HEK293T (cell line): ENCODE measurements at regions not wholly inside any gene's neighbourhood (a gene's known extent, or its start where the extent isn't known, plus 50 kb on each side); places are given as distances from the start of the nearest gene placed in this dataset.

Experiments
- CTCF ChIA-PET: fragments of 350-600 bp; formaldehyde crosslinking; extraction: SDS; loops from one replicate; lab custom pipeline; 2021; ENCODE audit warnings: antibody characterized with exemption, inconsistent platforms; lab: Yijun Ruan, JAX
- POLR2A ChIA-PET: fragments of 350-600 bp; formaldehyde crosslinking; extraction: SDS; loops from one replicate; lab custom pipeline; 2020; ENCODE audit warnings: antibody characterized with exemption, inconsistent platforms; lab: Yijun Ruan, JAX
- DNase-seq: peaks from one replicate; pipeline ENCODE4 v3.0.0; 2012; ENCODE audit warnings: mixed read lengths; ENCODE audit errors: extremely low spot score
- ARNT ChIP-seq: fragments of 450-650 bp; IDR thresholded peaks from 2 replicates; pipeline ENCODE4 v1.6.1; 2017; ENCODE audit warnings: mild to moderate bottlenecking
- BHLHE40 ChIP-seq: fragments of 450-650 bp; IDR thresholded peaks from 2 replicates; pipeline ENCODE4 v1.6.1; 2016; ENCODE audit warnings: mild to moderate bottlenecking, moderate library complexity, borderline replicate concordance
- CTBP1 ChIP-seq: fragments of 450-650 bp; IDR thresholded peaks from 2 replicates; pipeline ENCODE4 v1.6.1; 2016; ENCODE audit warnings: borderline replicate concordance
- ELF4 ChIP-seq: fragments of 450-650 bp; IDR thresholded peaks from 2 replicates; pipeline ENCODE4 v1.6.1; 2017; ENCODE audit warnings: antibody characterized with exemption
- FOXA1 ChIP-seq: fragments of 450-650 bp; IDR thresholded peaks from 2 replicates; pipeline ENCODE4 v1.6.1; 2016; ENCODE audit warnings: mild to moderate bottlenecking
- FOXK2 ChIP-seq: fragments of 450-650 bp; IDR thresholded peaks from 2 replicates; pipeline ENCODE4 v1.6.1; 2016; ENCODE audit warnings: mild to moderate bottlenecking
- FOXM1 ChIP-seq: fragments of 450-650 bp; IDR thresholded peaks from 2 replicates; pipeline ENCODE4 v1.6.1; 2017; ENCODE audit warnings: mild to moderate bottlenecking, borderline replicate concordance
- HDGF ChIP-seq: fragments of 450-650 bp; IDR thresholded peaks from 2 replicates; pipeline ENCODE4 v1.6.1; 2017; ENCODE audit warnings: antibody characterized with exemption, borderline replicate concordance
- L3MBTL2 ChIP-seq: fragments of 450-650 bp; conservative IDR thresholded peaks from 2 replicates; pipeline ENCODE4 v1.6.1; 2016; ENCODE audit warnings: mild to moderate bottlenecking
- LEF1 ChIP-seq: fragments of 450-650 bp; IDR thresholded peaks from 2 replicates; pipeline ENCODE4 v1.6.1; 2017; ENCODE audit warnings: mild to moderate bottlenecking, borderline replicate concordance
- NFRKB ChIP-seq: fragments of 450-650 bp; IDR thresholded peaks from 2 replicates; pipeline ENCODE4 v1.6.1; 2016; ENCODE audit warnings: mild to moderate bottlenecking, moderate library complexity
- PKNOX1 ChIP-seq: fragments of 450-650 bp; IDR thresholded peaks from 2 replicates; pipeline ENCODE4 v1.6.1; 2016
- SP1 ChIP-seq: fragments of 450-650 bp; IDR thresholded peaks from 2 replicates; pipeline ENCODE4 v1.6.1; 2017
- SUZ12 ChIP-seq: fragments of 450-650 bp; IDR thresholded peaks from 2 replicates; pipeline ENCODE4 v1.6.1; 2016; ENCODE audit warnings: mild to moderate bottlenecking
- TARDBP ChIP-seq: fragments of 450-650 bp; IDR thresholded peaks from 2 replicates; pipeline ENCODE4 v1.6.1; 2016
- ZNF384 ChIP-seq: fragments of 450-650 bp; IDR thresholded peaks from 2 replicates; pipeline ENCODE4 v1.6.1; 2016

- ChIA-PET CTCF (no interaction called here), POLR2A (no interaction called here)
- TF ChIP-seq FOXK2 (no peak), PKNOX1 (no peak), SUZ12 (no peak), NFRKB (no peak), BHLHE40 (no peak), ARNT (no peak), FOXM1 (no peak)
- no peak for DNase-seq
Measured at GRCh38 chr15:100787567-100788417, 91.8 kb upstream of the ALDH1A3 start.

DNA sequence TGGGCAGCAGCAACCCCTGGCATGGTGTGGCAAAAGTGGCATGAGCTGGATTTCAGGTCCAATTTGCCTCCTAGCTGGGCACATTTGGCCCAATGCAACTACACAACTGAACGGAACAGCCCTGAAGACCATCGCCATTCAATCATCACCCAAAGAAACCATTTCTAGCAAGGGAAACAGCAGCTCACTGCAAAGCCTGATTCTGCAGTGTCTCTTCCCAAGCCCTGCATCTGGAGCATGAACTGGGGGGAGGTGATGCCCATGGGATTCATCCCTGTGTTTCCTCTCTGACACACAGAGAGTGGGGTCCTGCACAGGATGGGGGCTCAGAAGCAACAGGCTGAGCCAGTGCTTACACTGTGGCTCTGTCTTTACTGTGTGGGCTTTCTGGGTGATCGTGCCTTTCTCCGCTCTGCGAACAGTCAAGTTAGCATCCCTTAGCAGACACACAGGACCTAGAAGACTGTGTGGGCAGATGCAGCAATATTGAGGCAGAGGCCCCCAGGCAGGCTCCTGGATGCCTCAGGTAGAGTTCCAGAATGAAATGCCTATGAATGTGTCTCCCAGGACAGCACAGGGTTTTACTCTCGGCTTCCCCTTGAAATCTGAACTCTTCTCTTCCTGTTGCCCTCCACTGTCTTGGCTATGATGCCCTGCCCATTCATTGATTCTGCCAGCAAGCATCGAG is 91.1 kb upstream of the ALDH1A3 start:
- ChIA-PET POLR2A (no interaction called here), CTCF (no interaction called here)
- TF ChIP-seq HDGF, result no peak
- no peak for TF ChIP-seq ARNT
- TF ChIP-seq TARDBP, result no peak
- DNase-seq, result no peak

DNA sequence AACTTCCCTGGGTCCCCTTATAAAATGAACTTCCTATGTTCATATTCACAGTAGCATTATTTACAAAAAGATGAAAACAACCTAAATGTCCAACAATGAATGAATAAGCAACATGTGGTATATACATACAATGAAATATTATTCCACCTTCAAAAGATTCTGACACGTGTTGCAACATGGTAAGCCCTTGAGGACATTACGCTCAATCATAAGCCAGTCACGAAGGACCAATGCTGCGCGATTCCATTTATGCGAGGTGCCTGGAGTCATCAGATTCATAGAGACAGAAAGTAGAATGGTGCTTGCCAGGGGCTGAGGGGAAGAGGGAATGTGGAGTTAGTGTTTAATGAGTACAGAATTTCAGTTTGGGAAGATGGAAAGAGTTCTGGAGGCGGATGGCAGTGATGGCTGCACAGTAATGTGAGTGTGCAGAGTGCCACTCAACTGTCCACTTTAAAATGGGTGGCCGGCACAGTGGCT is 88.8 kb upstream of the ALDH1A3 start:
- TF ChIP-seq CTBP1 (no peak), ZNF384 (no peak), TARDBP (no peak), SUZ12 (no peak), SP1 (no peak), BHLHE40 (no peak), ELF4 (no peak), HDGF (no peak), ARNT (no peak), FOXK2 (no peak), FOXA1 (no peak), NFRKB (no peak), L3MBTL2 (no peak), FOXM1 (no peak), LEF1 (no peak), PKNOX1 (no peak)

DNA sequence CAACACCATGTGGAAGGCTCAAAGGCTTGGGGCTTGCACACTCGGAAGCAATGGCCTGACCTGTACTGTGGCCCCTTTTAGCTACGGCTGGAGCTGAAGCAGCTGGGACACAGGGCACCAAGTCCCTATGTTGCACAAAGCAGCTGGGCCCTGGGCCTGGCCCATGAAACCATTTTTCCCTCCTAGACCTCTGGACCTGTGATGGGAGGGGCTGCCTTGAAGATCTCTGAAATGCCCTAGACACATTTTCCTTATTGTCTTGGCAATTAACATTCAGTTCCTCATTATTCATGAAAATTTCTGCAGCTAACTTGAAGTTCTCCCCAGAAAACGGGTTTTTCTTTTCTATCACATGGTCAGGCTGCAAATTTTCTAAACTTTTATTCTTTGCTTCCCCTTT is 85.6 kb upstream of the ALDH1A3 start:
- TF ChIP-seq SP1, result no peak
- TF ChIP-seq TARDBP, result no peak
- TF ChIP-seq ARNT, result no peak
- no peak for TF ChIP-seq BHLHE40
- no peak for TF ChIP-seq PKNOX1
- no peak for TF ChIP-seq ELF4
- no peak for TF ChIP-seq FOXA1
- no peak for TF ChIP-seq L3MBTL2
- TF ChIP-seq LEF1, result no peak
- TF ChIP-seq HDGF, result no peak
- no peak for TF ChIP-seq ZNF384
- TF ChIP-seq NFRKB, result no peak
- TF ChIP-seq FOXK2, result no peak
- TF ChIP-seq CTBP1, result no peak
- ChIA-PET POLR2A (no interaction called here), CTCF (no interaction called here)
- DNase-seq, result no peak

More for the DNA sequence above, 88.8 kb upstream of the ALDH1A3 start:
- CTCF ChIA-PET, result no interaction called here
- POLR2A ChIA-PET, result no interaction called here
- DNase-seq, result no peak

GRCh38 chr15:100801256-100801900 is 78.3 kb upstream of the ALDH1A3 start:
- POLR2A ChIA-PET, result no interaction called here
- CTCF ChIA-PET, result no interaction called here
- no peak for DNase-seq
- TF ChIP-seq PKNOX1 (no peak), HDGF (no peak), ZNF384 (no peak), NFRKB (no peak), FOXA1 (no peak), SP1 (no peak), SUZ12 (no peak), L3MBTL2 (no peak), ELF4 (no peak), FOXM1 (no peak), ARNT (no peak)
